Liver (tissue), 8 donors: ENCODE measurements at regions not wholly inside any gene's neighbourhood (a gene's known extent, or its start where the extent isn't known, plus 50 kb on each side); places are given as distances from the start of the nearest gene placed in this dataset.

Experiments used
- DNase-seq: peaks from one replicate; pipeline ENCODE4 v3.0.0-alpha.2; 2017; ENCODE audit warnings: low spot score
- H3K27ac ChIP-seq, 2 donors: one replicate each; pipeline ENCODE4 v1.7.0; 2013; ENCODE audit warnings: inconsistent platforms in 2 of 2, low read length in 2 of 2, control low read depth in 1 of 2, low read depth in 1 of 2, mild to moderate bottlenecking in 1 of 2
- H3K27me3 ChIP-seq, 4 donors: one replicate each; pipeline versions ENCODE4 v1.6.1 to v1.7.0; 2013; ENCODE audit warnings: low read length in 3 of 4, inconsistent platforms in 1 of 4, mild to moderate bottlenecking in 1 of 4, moderate library complexity in 1 of 4; ENCODE audit not compliant: control insufficient read depth in 4 of 4, insufficient read depth in 4 of 4
- H3K36me3 ChIP-seq, 4 donors: one replicate each; pipeline versions ENCODE4 v1.6.1 to v1.7.0; 2013; ENCODE audit warnings: low read length in 3 of 4, mild to moderate bottlenecking in 3 of 4, low read depth in 1 of 4, moderate library complexity in 1 of 4; ENCODE audit not compliant: control insufficient read depth in 4 of 4, insufficient read depth in 3 of 4
- H3K4me1 ChIP-seq, 4 donors: one replicate each; pipeline versions ENCODE4 v1.6.1 to v1.7.0; 2013; ENCODE audit warnings: low read length in 3 of 4, mild to moderate bottlenecking in 3 of 4, moderate library complexity in 1 of 4; ENCODE audit not compliant: control insufficient read depth in 4 of 4, insufficient read depth in 4 of 4
- H3K4me3 ChIP-seq, 3 donors: one replicate each; pipeline versions ENCODE4 v1.6.1 to v1.7.0; 2013; ENCODE audit warnings: low read length in 3 of 3, control low read depth in 1 of 3, low read depth in 1 of 3, mild to moderate bottlenecking in 1 of 3
- H3K9ac ChIP-seq, 2 donors: one replicate each; pipeline ENCODE4 v1.7.0; 2013; ENCODE audit warnings: low read length in 2 of 2, mild to moderate bottlenecking in 2 of 2, moderate library complexity in 2 of 2, control low read depth in 1 of 2, low read depth in 1 of 2
- H3K9me3 ChIP-seq, 4 donors: one replicate each; pipeline versions ENCODE4 v1.6.1 to v1.7.0; 2013; ENCODE audit warnings: low read length in 3 of 4; ENCODE audit not compliant: control insufficient read depth in 4 of 4
- EGR1 ChIP-seq, 2 donors: IDR thresholded peaks; 2 replicates each; pipeline ENCODE4 v1.6.1; 2016 to 2018; ENCODE audit warnings: antibody characterized with exemption in 2 of 2, low read depth in 2 of 2
- FOXA1 ChIP-seq: IDR thresholded peaks from 2 replicates; pipeline ENCODE4 v1.6.1; 2016; ENCODE audit warnings: antibody characterized with exemption
- GABPA ChIP-seq, 2 donors: IDR thresholded peaks in 1 of 2; conservative IDR thresholded peaks in 1 of 2; 2 replicates each; pipeline ENCODE4 v1.6.1; 2016; ENCODE audit warnings: antibody characterized with exemption in 2 of 2, mild to moderate bottlenecking in 1 of 2, moderate library complexity in 1 of 2
- HNF4A ChIP-seq, 2 donors: conservative IDR thresholded peaks; 2 replicates each; pipeline ENCODE4 v1.6.1; 2016; ENCODE audit warnings: antibody characterized with exemption in 2 of 2, mild to moderate bottlenecking in 2 of 2
- HNF4G ChIP-seq: IDR thresholded peaks from 2 replicates; pipeline ENCODE4 v1.6.1; 2016; ENCODE audit warnings: antibody characterized with exemption
- JUND ChIP-seq, 2 donors: IDR thresholded peaks; 2 replicates each; pipeline ENCODE4 v1.6.1; 2016; ENCODE audit warnings: antibody characterized with exemption in 2 of 2
- NR2F2 ChIP-seq: IDR thresholded peaks from 2 replicates; pipeline ENCODE4 v1.6.1; 2016; ENCODE audit warnings: antibody characterized with exemption
- RAD21 ChIP-seq, 2 donors: IDR thresholded peaks; 2 replicates each; pipeline ENCODE4 v1.6.1; 2016; ENCODE audit warnings: antibody characterized with exemption in 2 of 2, mild to moderate bottlenecking in 2 of 2
- RXRA ChIP-seq, 2 donors: IDR thresholded peaks; 2 replicates each; pipeline ENCODE4 v1.6.1; 2017 to 2018; ENCODE audit warnings: antibody characterized with exemption in 2 of 2, mild to moderate bottlenecking in 1 of 2
- SP1 ChIP-seq: IDR thresholded peaks from 2 replicates; pipeline ENCODE4 v1.6.1; 2018; ENCODE audit warnings: antibody characterized with exemption, mild to moderate bottlenecking
- YY1 ChIP-seq: IDR thresholded peaks from 2 replicates; pipeline ENCODE4 v1.6.1; 2016; ENCODE audit warnings: antibody characterized with exemption, mild to moderate bottlenecking
- WGBS: extraction: QIAGEN DNeasy Blood & Tissue Kit; methylation state at CpG from one replicate; pipeline ENCODE4 v1.1.7; 2013; 5-methylcytosine and 5-hydroxymethylcytosine counted together
- TF ChIP-seq, protein P1 (sequence below): IDR thresholded peaks from 2 replicates; pipeline ENCODE4 v1.6.1; 2016; ENCODE audit warnings: antibody characterized with exemption, mild to moderate bottlenecking
- TF ChIP-seq, protein P2 (sequence below): IDR thresholded peaks from 2 replicates; pipeline ENCODE4 v1.6.1; 2016; ENCODE audit warnings: antibody characterized with exemption
- TF ChIP-seq, protein P3 (sequence below): fragments of 150-350 bp; IDR thresholded peaks from 2 replicates; pipeline ENCODE4 v1.5.1; 2017; ENCODE audit warnings: improper control_type of control experiment, low read depth, low read length; ENCODE audit not compliant: missing input control
- TF ChIP-seq, protein P4 (sequence below): IDR thresholded peaks from 2 replicates; pipeline ENCODE4 v1.6.1; 2016; ENCODE audit warnings: antibody characterized with exemption
- TF ChIP-seq, protein P5 (sequence below): IDR thresholded peaks from 2 replicates; pipeline ENCODE4 v1.6.1; 2016; ENCODE audit warnings: antibody characterized with exemption
- donor health status: healthy.
- donor health status: healthy.
- donor health status: healthy.
- donor health status: healthy.
- donor health status: healthy.

DNA sequence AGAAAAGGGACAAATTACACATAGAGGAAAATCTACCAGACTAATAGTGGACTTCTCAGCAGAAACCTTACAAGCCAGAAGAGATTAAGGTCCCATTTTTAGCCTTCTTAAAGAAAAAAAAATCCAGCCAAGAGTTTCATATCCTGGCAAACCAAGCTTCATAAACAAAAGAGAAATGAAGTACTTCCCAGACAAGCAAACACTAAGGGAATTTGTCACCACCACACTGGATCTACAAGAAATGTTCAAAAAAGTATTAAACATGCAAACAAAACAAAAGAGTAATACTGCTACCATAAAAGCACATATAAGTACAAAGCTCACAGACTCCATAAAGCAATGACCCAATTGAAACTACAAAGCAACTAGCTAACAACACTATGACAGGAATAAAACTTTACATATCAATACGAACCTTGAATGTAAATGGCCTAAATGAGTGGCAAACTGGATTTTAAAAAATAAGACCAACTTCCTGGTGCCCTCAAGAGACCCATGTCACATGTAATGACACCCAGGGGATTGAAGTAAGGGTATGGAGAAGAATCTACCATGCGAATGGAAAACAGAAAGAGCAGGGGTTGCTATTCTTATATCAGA, 260.7 kb upstream of the PPP2R2D start:
- Histone ChIP-seq H3K4me3 (no peak overlapping the region), H3K9ac (no peak overlapping the region), H3K4me1 (no peaks in the 10 kb centered on the region), H3K36me3 (no peaks in the 10 kb centered on the region), H3K9me3 (peaks cover 0 to 8% (median 1%) of the 10 kb centered on the region in 4 donors), H3K27ac (no peak overlapping the region), H3K27me3 (peaks cover 0 to 3% (median 2%) of the 10 kb centered on the region in 4 donors)
- 84% methylated on average over 2 of the region's 2 CpGs for WGBS
- TF ChIP-seq JUND (IDR thresholded peaks at IDR 0.05) (no peak), NR2F2 (no peak), RAD21 (IDR thresholded peaks at IDR 0.05) (no peak), HNF4A (conservative IDR thresholded peaks at IDR 0.05) (no peak), HNF4G (no peak)
- DNase-seq, result no peak

DNA sequence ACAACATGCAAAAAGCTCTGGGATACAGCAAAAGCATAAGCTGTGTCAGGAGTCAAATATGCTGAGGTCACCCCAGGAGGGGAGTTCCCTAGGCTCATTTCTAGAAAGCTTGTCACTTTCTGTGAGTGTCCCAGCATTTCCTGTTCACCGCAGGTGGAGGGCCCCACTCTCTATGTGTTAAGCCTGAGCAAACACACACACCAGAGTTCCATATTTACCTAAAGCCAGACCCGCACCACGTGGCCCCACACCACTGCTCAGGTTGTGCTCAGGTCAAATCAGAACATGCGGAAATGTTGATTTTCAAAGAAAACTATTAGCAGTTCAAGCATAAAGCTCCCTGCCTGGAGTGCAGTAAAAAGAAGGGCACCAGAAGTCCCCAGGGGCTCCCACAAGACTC, 259.6 kb upstream of the PPP2R2D start:
- TF ChIP-seq, protein P1, sequence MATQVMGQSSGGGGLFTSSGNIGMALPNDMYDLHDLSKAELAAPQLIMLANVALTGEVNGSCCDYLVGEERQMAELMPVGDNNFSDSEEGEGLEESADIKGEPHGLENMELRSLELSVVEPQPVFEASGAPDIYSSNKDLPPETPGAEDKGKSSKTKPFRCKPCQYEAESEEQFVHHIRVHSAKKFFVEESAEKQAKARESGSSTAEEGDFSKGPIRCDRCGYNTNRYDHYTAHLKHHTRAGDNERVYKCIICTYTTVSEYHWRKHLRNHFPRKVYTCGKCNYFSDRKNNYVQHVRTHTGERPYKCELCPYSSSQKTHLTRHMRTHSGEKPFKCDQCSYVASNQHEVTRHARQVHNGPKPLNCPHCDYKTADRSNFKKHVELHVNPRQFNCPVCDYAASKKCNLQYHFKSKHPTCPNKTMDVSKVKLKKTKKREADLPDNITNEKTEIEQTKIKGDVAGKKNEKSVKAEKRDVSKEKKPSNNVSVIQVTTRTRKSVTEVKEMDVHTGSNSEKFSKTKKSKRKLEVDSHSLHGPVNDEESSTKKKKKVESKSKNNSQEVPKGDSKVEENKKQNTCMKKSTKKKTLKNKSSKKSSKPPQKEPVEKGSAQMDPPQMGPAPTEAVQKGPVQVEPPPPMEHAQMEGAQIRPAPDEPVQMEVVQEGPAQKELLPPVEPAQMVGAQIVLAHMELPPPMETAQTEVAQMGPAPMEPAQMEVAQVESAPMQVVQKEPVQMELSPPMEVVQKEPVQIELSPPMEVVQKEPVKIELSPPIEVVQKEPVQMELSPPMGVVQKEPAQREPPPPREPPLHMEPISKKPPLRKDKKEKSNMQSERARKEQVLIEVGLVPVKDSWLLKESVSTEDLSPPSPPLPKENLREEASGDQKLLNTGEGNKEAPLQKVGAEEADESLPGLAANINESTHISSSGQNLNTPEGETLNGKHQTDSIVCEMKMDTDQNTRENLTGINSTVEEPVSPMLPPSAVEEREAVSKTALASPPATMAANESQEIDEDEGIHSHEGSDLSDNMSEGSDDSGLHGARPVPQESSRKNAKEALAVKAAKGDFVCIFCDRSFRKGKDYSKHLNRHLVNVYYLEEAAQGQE, result no peak
- TF ChIP-seq RXRA (IDR thresholded peaks at IDR 0.05), result no peak
- TF ChIP-seq SP1, result no peak
- TF ChIP-seq, protein P2, sequence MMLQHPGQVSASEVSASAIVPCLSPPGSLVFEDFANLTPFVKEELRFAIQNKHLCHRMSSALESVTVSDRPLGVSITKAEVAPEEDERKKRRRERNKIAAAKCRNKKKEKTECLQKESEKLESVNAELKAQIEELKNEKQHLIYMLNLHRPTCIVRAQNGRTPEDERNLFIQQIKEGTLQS, result no peak
- TF ChIP-seq JUND (IDR thresholded peaks at IDR 0.05), result no peak
- peaks cover 0 to 8% (median 1%) of the 10 kb centered on the region in 4 donors for H3K9me3 ChIP-seq
- no peaks in the 10 kb centered on the region for H3K4me1 ChIP-seq
- no peak for DNase-seq
- H3K4me3 ChIP-seq, result no peak overlapping the region
- H3K9ac ChIP-seq, result no peak overlapping the region
- H3K27ac ChIP-seq, result no peak overlapping the region
- H3K27me3 ChIP-seq, result peaks cover 0 to 3% (median 1%) of the 10 kb centered on the region in 4 donors
- no peaks in the 10 kb centered on the region for H3K36me3 ChIP-seq
- WGBS, result 36% methylated on average over 4 of the region's 4 CpGs

DNA sequence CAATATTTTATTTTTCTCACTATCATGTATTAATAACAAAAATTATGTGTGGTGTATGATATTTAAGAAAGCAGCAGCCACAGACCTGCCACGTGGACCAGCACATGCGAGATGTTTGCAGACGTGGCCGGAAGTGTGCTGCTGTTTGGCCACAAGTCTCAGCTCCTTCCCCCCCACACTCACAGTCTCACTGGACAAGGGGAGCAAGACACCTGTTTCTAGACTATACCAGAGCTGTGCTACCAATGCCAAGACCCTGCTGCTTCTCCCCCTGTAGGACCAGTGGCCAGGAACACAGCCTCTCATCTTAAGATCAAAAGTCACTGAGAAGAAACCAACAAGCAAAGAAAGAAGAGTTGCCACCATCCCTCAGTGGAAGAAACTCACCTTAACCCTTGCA, 258.9 kb upstream of the PPP2R2D start:
- no peaks in the 10 kb centered on the region for H3K36me3 ChIP-seq
- 85% methylated on average over 4 of the region's 4 CpGs for WGBS
- H3K4me1 ChIP-seq, result no peaks in the 10 kb centered on the region
- no peak overlapping the region for H3K27ac ChIP-seq
- peaks cover 0 to 2% (median 0%) of the 10 kb centered on the region in 4 donors for H3K27me3 ChIP-seq
- peaks cover 0 to 8% (median 1%) of the 10 kb centered on the region in 4 donors for H3K9me3 ChIP-seq
- DNase-seq, result no peak
- H3K9ac ChIP-seq, result no peak overlapping the region
- no peak for TF ChIP-seq GABPA (IDR thresholded peaks at IDR 0.05 in 1 of 2, conservative IDR thresholded peaks at IDR 0.05 in 1 of 2)
- TF ChIP-seq JUND (IDR thresholded peaks at IDR 0.05), result no peak
- TF ChIP-seq HNF4G, result no peak
- TF ChIP-seq EGR1 (IDR thresholded peaks at IDR 0.05; ENCODE audit: low read depth in 2 of 2), result no peak
- TF ChIP-seq YY1, result no peak
- no peak for TF ChIP-seq NR2F2
- no peak for TF ChIP-seq RAD21 (IDR thresholded peaks at IDR 0.05)
- TF ChIP-seq, protein P3, sequence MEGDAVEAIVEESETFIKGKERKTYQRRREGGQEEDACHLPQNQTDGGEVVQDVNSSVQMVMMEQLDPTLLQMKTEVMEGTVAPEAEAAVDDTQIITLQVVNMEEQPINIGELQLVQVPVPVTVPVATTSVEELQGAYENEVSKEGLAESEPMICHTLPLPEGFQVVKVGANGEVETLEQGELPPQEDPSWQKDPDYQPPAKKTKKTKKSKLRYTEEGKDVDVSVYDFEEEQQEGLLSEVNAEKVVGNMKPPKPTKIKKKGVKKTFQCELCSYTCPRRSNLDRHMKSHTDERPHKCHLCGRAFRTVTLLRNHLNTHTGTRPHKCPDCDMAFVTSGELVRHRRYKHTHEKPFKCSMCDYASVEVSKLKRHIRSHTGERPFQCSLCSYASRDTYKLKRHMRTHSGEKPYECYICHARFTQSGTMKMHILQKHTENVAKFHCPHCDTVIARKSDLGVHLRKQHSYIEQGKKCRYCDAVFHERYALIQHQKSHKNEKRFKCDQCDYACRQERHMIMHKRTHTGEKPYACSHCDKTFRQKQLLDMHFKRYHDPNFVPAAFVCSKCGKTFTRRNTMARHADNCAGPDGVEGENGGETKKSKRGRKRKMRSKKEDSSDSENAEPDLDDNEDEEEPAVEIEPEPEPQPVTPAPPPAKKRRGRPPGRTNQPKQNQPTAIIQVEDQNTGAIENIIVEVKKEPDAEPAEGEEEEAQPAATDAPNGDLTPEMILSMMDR, result no peak
- TF ChIP-seq, protein P4, sequence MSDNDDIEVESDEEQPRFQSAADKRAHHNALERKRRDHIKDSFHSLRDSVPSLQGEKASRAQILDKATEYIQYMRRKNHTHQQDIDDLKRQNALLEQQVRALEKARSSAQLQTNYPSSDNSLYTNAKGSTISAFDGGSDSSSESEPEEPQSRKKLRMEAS, result no peak
- TF ChIP-seq FOXA1, result no peak
- TF ChIP-seq, protein P5, sequence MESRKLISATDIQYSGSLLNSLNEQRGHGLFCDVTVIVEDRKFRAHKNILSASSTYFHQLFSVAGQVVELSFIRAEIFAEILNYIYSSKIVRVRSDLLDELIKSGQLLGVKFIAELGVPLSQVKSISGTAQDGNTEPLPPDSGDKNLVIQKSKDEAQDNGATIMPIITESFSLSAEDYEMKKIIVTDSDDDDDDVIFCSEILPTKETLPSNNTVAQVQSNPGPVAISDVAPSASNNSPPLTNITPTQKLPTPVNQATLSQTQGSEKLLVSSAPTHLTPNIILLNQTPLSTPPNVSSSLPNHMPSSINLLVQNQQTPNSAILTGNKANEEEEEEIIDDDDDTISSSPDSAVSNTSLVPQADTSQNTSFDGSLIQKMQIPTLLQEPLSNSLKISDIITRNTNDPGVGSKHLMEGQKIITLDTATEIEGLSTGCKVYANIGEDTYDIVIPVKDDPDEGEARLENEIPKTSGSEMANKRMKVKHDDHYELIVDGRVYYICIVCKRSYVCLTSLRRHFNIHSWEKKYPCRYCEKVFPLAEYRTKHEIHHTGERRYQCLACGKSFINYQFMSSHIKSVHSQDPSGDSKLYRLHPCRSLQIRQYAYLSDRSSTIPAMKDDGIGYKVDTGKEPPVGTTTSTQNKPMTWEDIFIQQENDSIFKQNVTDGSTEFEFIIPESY, result no peak
- TF ChIP-seq HNF4A (conservative IDR thresholded peaks at IDR 0.05), result no peak
- TF ChIP-seq, protein P2, result no peak
- no peak overlapping the region for H3K4me3 ChIP-seq
